ENCODE measurements at regions not wholly inside any gene's neighbourhood (a gene's known extent, or its start where the extent isn't known, plus 50 kb on each side); places are given as distances from the start of the nearest gene placed in this dataset.
"Not testable (repeated sequence)": the region's sequence is repeated elsewhere in the genome, so short reads cannot be mapped to it uniquely, and the experiment has no call there.

- peak; percentile 18 for DNase-seq
These were observed 514.7 kb upstream of the SGO1 start for GRCh38 chr3:20700714-20701113.

GRCh38 chr3:20698896-20699295 lies 512.9 kb upstream of the SGO1 start:
- no peak for DNase-seq

DNA sequence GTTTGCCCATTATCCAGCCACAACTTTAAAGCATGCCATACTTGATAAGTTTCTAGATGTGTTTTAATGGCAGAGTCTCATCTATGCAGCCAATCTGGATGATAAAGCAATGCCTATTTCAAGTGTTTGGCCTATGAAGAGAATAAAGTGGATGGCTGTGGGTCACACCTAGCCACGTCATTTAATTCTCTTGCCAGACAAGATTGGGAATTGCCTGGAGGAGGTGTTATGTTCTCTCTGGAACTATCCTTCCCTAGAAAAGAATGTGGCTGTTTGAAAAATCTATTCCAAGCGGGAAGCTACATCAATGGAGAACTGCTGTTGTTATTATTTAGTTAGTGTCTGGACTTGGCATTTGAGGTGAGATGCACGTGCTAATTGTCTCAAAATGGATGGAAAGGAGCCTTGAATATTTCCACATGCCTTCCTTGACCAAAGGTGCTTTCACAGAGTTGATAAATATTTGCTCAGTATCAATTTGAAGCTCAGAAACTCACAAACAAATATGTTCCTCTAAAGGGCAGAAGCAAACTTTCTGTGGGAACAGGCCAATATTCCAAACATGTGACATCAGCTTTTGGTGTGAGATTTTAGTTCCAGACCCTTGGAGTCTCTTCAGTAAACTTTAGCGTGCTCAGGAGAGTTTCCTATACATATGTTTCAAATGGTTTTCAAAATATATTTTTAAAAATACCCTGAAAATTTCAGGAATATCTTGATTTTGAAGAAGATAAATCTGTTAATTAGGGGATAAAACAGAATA lies 510.6 kb upstream of the SGO1 start:
- DNase-seq = no peak

GRCh38 chr3:20692675-20693074 lies 506.7 kb upstream of the SGO1 start:
- DNase-seq = no peak

DNA sequence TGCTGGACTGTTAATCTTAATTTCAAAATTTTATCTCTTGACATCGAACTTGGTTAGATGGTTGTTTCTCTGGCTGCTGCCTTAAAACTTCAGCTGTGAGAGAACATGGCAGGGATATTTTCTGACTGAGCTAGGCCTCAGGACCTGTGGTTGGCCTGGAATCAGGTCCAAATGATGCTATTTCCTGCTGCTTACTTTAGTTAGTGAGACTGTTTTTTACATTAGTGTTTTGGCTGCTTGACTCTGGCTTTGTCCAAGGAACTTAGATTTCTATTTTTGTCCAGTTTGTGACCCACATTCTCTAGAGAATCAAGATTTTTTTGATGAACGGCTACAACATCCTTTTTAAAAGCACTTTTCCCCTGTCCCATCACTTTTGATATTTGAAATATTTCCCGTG lies 497.9 kb upstream of the SGO1 start:
- peak; percentile 67 for DNase-seq

DNA sequence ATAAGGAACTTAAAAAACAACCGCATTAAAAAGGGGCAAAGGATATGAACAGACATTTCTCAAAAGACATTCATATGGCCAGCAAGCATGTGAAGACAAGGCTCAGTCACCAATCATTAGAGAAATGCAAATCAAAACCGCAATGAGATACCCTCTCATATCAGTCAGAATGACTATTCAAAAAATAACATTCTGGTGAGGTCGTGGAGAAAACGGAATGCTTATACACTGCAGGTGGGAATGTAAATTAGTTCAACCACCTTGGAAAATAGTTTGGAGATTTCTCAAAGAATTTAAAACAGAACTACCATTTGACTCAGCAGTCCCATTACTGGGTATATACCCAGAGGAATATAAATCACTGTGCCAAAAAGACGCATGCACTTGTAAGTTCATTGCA lies 496.6 kb upstream of the SGO1 start:
- no peak for DNase-seq

DNA sequence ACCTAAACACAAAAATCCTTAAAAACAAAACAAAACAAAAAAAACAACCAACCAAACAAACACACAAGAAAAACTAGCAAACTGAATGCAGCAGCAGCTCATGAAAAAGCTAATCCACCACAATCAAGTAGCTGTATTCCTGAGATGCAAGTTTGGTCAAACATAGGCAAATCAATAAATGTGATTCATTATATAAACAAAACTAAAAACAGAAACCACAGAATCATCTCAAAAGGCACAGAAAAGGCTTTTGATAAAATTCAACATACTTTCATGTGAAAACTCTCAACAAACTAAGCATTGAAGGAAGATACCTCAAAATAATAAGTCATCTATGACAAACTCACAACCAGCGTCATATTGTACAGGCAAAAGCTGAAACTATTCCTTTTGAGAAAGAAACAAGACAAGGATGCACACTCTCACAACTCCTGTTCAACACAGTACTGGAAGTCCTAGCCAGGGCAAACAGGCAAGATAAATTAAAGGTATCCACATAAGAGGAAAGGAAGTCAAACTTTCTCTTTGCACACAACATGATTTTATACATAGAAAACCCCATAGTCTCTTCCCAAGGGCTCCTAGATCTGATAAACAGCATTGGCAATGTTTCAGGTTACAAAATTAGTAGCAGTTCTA lies 495.1 kb upstream of the SGO1 start:
- DNase-seq = no peak

DNA sequence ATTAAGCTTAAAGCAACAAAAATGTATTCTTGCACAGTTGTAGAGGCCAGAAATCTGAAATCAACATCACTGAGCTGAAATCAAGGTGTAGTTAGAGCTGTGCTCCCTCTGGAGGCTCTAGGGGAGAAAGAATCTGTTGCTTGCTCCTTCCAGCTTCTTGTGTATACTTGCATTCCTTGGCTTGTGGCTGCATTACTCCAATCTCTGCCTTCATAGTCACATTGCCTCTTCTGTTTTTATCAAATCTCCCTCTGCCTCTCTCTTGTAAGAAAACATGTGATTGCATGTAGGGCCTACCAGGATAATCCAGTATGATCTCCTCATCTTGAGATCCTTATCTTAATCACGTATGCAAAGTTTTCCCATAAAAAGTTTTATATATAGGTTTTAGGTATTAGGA lies 487.9 kb upstream of the SGO1 start:
- DNase-seq = no peak

GRCh38 chr3:20669675-20670074 lies 483.7 kb upstream of the SGO1 start:
- DNase-seq = no peak

DNA sequence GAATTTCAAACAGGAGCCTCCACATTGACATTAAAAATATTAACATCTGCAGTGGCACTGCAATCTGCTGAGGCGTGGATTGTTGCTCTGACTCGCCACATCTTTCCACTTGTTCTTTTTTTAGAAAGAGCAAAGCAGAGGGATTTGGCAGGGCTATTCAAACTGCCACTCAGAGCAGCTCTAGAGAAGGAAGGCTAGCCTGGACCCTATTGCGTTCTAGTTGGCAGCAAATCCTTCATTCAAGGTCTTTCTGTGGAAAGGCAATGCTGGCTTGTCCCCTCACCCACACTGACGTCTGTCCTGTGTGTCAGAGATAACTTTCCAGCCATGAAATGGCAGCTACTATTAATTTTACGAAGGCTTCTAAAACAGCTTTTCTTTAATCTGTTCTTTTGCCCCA lies 483.2 kb upstream of the SGO1 start:
- DNase-seq = peak; percentile 43

DNA sequence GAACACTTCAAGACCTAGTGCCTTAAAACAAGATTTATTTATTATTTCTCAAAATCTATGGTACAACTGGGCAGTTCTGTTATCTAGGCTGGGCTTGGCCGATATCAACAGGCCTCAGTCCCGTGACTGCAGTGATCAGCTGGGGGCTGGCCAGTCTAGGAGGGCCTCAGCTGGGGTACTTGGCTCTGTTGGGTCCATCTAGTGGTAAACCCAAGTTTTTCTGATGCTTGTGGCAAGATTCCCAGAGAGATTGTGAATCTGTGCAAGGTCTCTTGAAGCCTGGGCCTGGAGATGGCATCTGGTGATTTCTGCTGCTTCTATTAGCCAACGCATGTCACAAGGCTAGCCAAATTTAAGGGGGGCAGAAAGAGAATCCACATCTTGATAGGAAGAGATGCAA lies 482.4 kb upstream of the SGO1 start:
- peak; percentile 19 for DNase-seq

DNA sequence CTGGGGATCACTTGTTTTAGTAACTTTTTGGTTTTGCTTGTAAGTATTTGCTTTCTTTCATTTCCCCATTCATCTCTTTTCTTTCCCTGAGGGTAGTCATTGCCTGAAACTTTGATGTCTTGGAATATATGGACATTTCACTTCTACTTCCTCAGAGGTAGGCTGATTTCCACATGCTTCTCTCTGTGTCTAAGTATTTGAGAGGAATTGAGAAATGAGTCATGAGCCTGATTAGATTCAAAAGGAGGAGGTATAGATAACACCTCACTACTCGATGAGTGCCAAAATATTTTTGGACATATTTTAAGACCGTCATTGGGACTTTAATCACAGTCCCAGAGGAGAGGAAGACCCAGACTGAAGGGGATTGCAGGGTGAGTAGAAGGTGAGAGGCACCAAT lies 480.1 kb upstream of the SGO1 start:
- DNase-seq = no peak

- DNase-seq = no peak
These were observed 472.5 kb upstream of the SGO1 start for GRCh38 chr3:20658491-20658890.

- no peak for DNase-seq
These were observed 471.6 kb upstream of the SGO1 start for GRCh38 chr3:20657560-20657959.

DNA sequence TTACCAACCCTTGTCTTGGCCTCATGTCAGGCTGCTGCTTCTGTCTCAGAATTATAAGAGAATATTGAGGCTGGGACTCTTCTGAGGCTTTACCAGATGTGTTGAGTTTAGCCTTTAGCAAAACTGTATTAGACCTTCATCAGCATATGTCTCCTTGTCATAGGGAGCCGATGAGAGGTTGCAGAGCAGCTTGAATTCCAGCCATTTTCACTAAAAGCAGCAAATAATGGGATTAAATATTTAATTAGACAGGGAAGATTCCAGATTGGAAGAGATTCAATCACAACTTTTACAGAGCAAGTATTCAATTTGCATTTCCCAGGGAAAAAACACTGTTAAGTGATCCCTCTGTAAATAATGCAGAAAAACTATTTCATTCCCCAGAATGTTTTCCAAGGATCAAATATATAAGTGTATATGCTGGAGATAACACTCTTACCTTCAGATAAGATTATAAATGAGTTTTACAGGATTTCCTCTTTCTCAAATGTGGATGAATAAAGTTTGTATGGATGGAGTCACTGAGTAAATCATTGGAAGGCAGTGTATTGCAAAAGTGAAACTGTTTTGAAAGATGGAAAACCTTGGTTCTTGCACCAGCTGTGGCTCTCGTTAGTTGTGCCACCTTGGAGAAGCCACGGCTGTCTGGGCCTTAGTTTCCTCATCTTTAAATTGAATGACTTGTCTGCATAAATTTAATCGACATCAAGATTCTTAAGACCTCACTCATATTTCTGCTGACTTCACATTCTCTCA lies 466.4 kb upstream of the SGO1 start:
- DNase-seq = no peak

DNA sequence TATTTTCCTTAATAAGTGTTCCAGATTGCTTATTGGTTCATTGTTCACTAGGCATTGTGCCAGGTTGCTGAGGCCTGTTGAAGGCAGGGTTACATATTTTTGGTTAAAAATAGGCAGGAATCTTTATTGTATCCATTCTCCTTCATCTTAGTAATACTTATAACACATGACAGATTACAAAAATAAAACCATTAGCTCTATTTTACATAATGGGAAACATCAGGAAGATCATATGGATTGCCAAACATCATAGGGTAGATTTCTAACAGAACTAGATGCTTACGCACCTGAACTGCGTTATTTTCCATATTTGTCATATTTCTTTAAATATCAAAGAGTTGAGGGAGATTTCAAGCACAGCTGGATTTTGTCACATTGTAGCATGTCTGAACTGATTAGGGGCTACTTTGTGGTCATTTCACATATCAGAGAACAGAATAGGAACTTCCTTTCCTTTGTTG lies 462.9 kb upstream of the SGO1 start:
- no peak for DNase-seq

DNA sequence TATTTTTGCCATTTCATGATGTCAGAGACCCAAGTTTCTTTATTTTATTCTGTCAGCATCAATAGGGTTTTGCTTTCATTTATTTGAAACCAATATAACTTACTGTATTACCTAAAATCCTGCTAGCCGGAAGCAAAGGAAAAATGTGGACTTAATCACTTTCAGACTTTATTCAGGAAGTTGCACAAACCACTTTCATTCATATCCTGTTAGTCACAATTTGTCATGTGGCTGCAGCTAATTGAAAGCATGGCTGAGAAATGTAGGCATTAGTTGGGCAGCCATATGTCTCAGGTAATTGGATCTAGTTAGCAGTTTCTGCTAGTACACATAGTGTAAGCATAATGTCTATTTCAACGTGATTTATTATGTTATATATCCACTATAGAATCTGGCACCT lies 462.3 kb upstream of the SGO1 start:
- DNase-seq = no peak

DNA sequence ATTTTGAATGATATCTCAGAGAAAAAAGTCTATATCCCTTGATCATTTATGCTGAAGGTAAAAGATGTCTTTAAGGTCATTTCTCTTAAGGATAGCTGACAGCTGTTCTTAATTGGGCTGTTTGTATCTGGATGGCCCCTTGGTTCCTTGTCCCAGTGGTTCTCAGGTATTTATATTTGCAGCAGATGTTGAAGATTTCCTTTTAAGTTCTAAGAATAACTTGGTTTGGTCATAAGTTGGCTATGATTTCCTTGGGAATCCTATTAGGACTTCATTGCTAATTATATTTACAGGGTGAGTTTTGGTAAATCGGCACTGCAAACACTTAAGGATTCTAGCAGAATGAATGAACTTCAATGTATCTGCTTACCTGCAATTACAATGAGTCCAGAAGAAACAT lies 460.4 kb upstream of the SGO1 start:
- DNase-seq = no peak

DNA sequence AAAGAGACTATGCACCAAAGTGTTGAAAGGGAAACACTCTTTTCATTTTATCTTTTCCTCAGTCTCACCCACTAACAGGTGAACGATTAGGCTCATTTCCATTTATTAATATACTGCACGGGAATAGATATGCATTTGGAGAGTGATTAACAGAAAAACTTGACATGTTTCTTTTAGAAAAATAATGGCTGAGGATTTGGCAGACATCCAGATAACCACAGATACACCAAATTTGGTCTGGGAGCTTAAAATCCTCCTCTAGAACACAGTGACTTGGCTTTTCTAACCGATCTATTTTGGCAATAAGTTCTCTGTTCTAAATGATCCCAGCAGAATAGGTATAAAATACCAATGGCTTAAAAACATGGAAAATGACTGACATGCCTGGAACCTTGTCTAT lies 459.3 kb upstream of the SGO1 start:
- DNase-seq = no peak

DNA sequence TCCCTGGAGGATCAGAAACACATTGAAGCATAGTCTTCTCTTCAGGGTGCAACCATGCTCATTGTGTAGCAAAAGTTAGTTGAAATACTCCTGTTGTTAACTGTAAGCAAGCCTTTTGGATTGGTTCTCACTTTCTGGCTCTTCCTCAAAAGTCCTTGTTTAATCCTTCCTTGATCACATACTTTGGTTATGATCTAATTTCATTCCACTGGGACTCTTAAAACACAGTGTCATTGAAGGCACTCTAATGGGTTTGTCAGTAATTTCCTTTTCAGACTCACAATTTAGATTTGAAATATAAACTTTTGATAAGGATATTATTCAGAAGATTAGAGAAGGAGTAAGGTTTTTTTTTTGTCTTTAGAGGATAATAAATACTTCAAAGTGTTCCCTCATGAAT lies 451.7 kb upstream of the SGO1 start:
- DNase-seq = no peak

- no peak for DNase-seq
These were observed 436.3 kb upstream of the SGO1 start for GRCh38 chr3:20622304-20622703.

- not testable (repeated sequence) for DNase-seq
These were observed 432.6 kb upstream of the SGO1 start for GRCh38 chr3:20618621-20619020.

GRCh38 chr3:20618181-20618580 lies 432.2 kb upstream of the SGO1 start:
- not testable (repeated sequence) for DNase-seq

GRCh38 chr3:20615982-20616381 lies 430.0 kb upstream of the SGO1 start:
- not testable (repeated sequence) for DNase-seq

Data from femur (tissue), 1 donor.